NCI-H1092 (cell line): ENCODE measurements at regions not wholly inside any gene's neighbourhood (a gene's known extent, or its start where the extent isn't known, plus 50 kb on each side); places are given as distances from the start of the nearest gene placed in this dataset.
"Not testable (repeated sequence)": the region's sequence is repeated elsewhere in the genome, so short reads cannot be mapped to it uniquely, and the experiment has no call there.

ENCODE experiments used
- DNase-seq: peaks from one replicate; lab custom pipeline; 2025; lab: John Stamatoyannopoulos, UW

GRCh38 chr10:83754857-83755256 lies 384.5 kb upstream of the GHITM start:
- no peak for DNase-seq

- no peak for DNase-seq
These were observed 379.2 kb upstream of the GHITM start for GRCh38 chr10:83760142-83760541.

- DNase-seq = no peak
These were observed 374.6 kb upstream of the GHITM start for GRCh38 chr10:83764666-83765065.

GRCh38 chr10:83765731-83766130 lies 373.6 kb upstream of the GHITM start:
- DNase-seq = no peak

- DNase-seq = no peak
These were observed 370.0 kb upstream of the GHITM start for GRCh38 chr10:83769281-83769820.

GRCh38 chr10:83786701-83787100 lies 352.6 kb upstream of the GHITM start:
- DNase-seq = not testable (repeated sequence)

- no peak for DNase-seq
These were observed 337.3 kb upstream of the GHITM start for GRCh38 chr10:83801983-83802382.

- DNase-seq = no peak
These were observed 332.6 kb upstream of the GHITM start for GRCh38 chr10:83806717-83807116.

GRCh38 chr10:83809001-83809400 lies 330.3 kb upstream of the GHITM start:
- no peak for DNase-seq

GRCh38 chr10:83816942-83817341 lies 322.4 kb upstream of the GHITM start:
- no peak for DNase-seq

GRCh38 chr10:83817797-83818196 lies 321.5 kb upstream of the GHITM start:
- DNase-seq = no peak

GRCh38 chr10:83819609-83820008 lies 319.7 kb upstream of the GHITM start:
- no peak for DNase-seq

- no peak for DNase-seq
These were observed 319.3 kb upstream of the GHITM start for GRCh38 chr10:83820033-83820432.

GRCh38 chr10:83824099-83824498 lies 315.2 kb upstream of the GHITM start:
- no peak for DNase-seq

GRCh38 chr10:83834096-83834495 lies 305.2 kb upstream of the GHITM start:
- DNase-seq = no peak

GRCh38 chr10:83835945-83836745 lies 303.2 kb upstream of the GHITM start:
- no peak for DNase-seq

GRCh38 chr10:83848677-83849076 lies 290.6 kb upstream of the GHITM start:
- no peak for DNase-seq

GRCh38 chr10:83849150-83849549 lies 290.2 kb upstream of the GHITM start:
- no peak for DNase-seq

GRCh38 chr10:83852146-83852545 lies 287.2 kb upstream of the GHITM start:
- DNase-seq = no peak

- DNase-seq = peak; percentile 51
These were observed 276.6 kb upstream of the GHITM start for GRCh38 chr10:83862723-83863122.

- DNase-seq = no peak
These were observed 275.9 kb upstream of the GHITM start for GRCh38 chr10:83863283-83863966.

GRCh38 chr10:83869898-83870297 lies 269.4 kb upstream of the GHITM start:
- no peak for DNase-seq
